ENCODE measurements at regions not wholly inside any gene's neighbourhood (a gene's known extent, or its start where the extent isn't known, plus 50 kb on each side); places are given as distances from the start of the nearest gene placed in this dataset.

- no peaks in the 10 kb centered on the region for H3K27me3 Mint-ChIP-seq (ENCODE audit: low read depth)
- H3K27ac Mint-ChIP-seq (ENCODE audit: unreplicated experiment), result no peak overlapping the region
- no peak for DNase-seq (ENCODE audit: low read depth, low spot score)
- no peak for TF ChIP-seq CTCF (conservative IDR thresholded peaks at IDR 0.05)
- H3K4me3 Mint-ChIP-seq, result no peak overlapping the region
- H3K36me3 Mint-ChIP-seq (ENCODE audit: low read depth), result no peaks in the 10 kb centered on the region
- H3K9me3 Mint-ChIP-seq, result peaks cover 9% of the 10 kb centered on the region
- peaks cover 14% of the 10 kb centered on the region for H3K4me1 Mint-ChIP-seq
These were observed 911.3 kb upstream of the LCORL start for GRCh38 chr4:18932730-18933339.

GRCh38 chr4:18931643-18932377, 910.3 kb upstream of the LCORL start:
- DNase-seq (ENCODE audit: low read depth, low spot score), result no peak
- peaks cover 14% of the 10 kb centered on the region for H3K4me1 Mint-ChIP-seq
- H3K27ac Mint-ChIP-seq (ENCODE audit: unreplicated experiment), result no peak overlapping the region
- no peaks in the 10 kb centered on the region for H3K36me3 Mint-ChIP-seq (ENCODE audit: low read depth)
- TF ChIP-seq CTCF (conservative IDR thresholded peaks at IDR 0.05), result no peak
- no peak overlapping the region for H3K4me3 Mint-ChIP-seq
- H3K9me3 Mint-ChIP-seq, result peaks cover 8% of the 10 kb centered on the region
- no peaks in the 10 kb centered on the region for H3K27me3 Mint-ChIP-seq (ENCODE audit: low read depth)

- H3K27me3 Mint-ChIP-seq (ENCODE audit: low read depth), result no peaks in the 10 kb centered on the region
- no peaks in the 10 kb centered on the region for H3K36me3 Mint-ChIP-seq (ENCODE audit: low read depth)
- no peak overlapping the region for H3K4me3 Mint-ChIP-seq
- no peak for DNase-seq (ENCODE audit: low read depth, low spot score)
- H3K4me1 Mint-ChIP-seq, result peaks cover 6% of the 10 kb centered on the region
- peak overlapping the region; percentile 50 for H3K27ac Mint-ChIP-seq (ENCODE audit: unreplicated experiment)
- H3K9me3 Mint-ChIP-seq, result peaks cover 5% of the 10 kb centered on the region
- no peak for TF ChIP-seq CTCF (conservative IDR thresholded peaks at IDR 0.05)
These were observed 908.9 kb upstream of the LCORL start for GRCh38 chr4:18930487-18930886.

GRCh38 chr4:18923496-18924161, 902.1 kb upstream of the LCORL start:
- H3K9me3 Mint-ChIP-seq, result peaks cover 3% of the 10 kb centered on the region
- no peak overlapping the region for H3K27ac Mint-ChIP-seq (ENCODE audit: unreplicated experiment)
- H3K36me3 Mint-ChIP-seq (ENCODE audit: low read depth), result no peaks in the 10 kb centered on the region
- H3K27me3 Mint-ChIP-seq (ENCODE audit: low read depth), result no peaks in the 10 kb centered on the region
- no peak for TF ChIP-seq CTCF (conservative IDR thresholded peaks at IDR 0.05)
- peaks cover 6% of the 10 kb centered on the region for H3K4me1 Mint-ChIP-seq
- no peak overlapping the region for H3K4me3 Mint-ChIP-seq
- DNase-seq (ENCODE audit: low read depth, low spot score), result no peak

- H3K9me3 Mint-ChIP-seq, result peaks cover 7% of the 10 kb centered on the region
- TF ChIP-seq CTCF (conservative IDR thresholded peaks at IDR 0.05), result no peak
- H3K27me3 Mint-ChIP-seq (ENCODE audit: low read depth), result no peaks in the 10 kb centered on the region
- H3K4me3 Mint-ChIP-seq, result no peak overlapping the region
- no peak for DNase-seq (ENCODE audit: low read depth, low spot score)
- H3K36me3 Mint-ChIP-seq (ENCODE audit: low read depth), result no peaks in the 10 kb centered on the region
- H3K4me1 Mint-ChIP-seq, result no peaks in the 10 kb centered on the region
- no peak overlapping the region for H3K27ac Mint-ChIP-seq (ENCODE audit: unreplicated experiment)
These were observed 896.1 kb upstream of the LCORL start for GRCh38 chr4:18917689-18918088.
